NCI-H1105 treated with DMSO at 0.1 percent for 48 hours (cell line): ENCODE measurements at regions not wholly inside any gene's neighbourhood (a gene's known extent, or its start where the extent isn't known, plus 50 kb on each side); places are given as distances from the start of the nearest gene placed in this dataset.

ENCODE experiments used
- DNase-seq: peaks from one replicate; lab custom pipeline; 2025; lab: John Stamatoyannopoulos, UW

GRCh38 chr10:6643962-6644361 lies 63.9 kb upstream of the PRKCQ start:
- no peak for DNase-seq

DNA sequence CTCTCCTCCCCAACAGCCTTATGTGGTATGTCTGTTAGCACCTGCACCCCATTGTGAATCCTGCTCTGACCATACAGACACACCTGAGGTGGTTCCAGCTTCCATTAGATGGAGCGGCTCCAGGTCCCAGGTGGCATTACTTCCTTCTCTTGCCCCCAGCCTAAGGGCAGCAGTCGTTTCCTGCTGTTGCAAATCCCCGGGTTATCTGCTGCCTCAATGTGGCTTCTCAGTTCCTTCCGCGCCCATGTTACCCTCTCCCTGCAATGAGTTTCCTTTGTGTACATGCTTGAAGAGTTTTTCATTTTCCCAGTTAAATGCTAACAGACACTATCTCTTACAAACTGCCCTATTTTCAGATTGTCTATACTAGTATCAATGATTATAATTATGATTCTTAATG lies 62.8 kb upstream of the PRKCQ start:
- no peak for DNase-seq

DNA sequence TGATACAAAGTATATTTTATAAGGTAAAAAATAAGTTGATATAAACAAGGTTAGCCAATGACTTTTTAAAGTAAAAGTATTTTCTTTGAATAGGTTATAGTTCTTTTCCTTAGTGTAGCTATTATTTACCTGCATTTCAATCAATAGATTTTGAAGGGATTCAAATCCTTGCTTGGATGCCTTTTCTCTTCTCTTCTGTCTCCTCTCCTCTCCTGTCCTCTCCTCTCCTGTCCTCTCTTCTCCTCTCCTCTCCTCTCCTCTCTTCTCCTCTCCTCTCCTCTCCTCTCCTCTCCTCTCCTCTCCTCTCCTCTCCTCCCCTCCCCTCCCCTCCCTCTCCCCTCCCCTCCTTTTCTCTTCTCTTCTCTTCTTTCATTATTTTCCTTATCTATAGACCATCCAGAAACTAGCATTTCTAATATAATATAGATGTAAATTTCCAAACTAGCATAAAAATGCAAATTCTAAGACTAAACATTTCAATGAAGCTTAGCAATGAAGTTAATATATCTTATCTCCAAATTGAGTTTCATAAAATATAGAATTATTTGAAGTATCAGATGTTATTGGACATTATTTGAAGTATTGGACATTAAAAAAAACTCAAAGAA lies 60.5 kb upstream of the PRKCQ start:
- DNase-seq, result no peak

DNA sequence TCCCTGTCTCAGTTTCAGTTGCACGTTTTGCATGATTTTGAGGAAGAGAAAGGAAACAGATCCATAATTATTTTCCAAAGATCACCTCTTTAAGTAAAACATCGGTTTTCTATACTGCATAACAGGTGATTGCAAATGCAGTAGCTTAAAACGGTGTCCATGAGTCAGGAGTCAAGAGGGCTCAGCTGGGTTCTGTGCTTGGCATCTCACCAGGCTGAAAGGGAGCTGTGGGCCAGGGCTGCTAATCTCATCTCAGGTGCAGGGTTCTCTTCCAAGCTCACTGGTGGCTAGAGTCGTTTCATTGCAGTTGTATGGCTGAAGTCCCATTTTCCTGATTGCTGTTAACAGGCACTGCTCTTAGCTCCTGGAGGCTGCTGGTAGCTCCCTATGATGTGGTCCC lies 57.0 kb upstream of the PRKCQ start:
- no peak for DNase-seq

DNA sequence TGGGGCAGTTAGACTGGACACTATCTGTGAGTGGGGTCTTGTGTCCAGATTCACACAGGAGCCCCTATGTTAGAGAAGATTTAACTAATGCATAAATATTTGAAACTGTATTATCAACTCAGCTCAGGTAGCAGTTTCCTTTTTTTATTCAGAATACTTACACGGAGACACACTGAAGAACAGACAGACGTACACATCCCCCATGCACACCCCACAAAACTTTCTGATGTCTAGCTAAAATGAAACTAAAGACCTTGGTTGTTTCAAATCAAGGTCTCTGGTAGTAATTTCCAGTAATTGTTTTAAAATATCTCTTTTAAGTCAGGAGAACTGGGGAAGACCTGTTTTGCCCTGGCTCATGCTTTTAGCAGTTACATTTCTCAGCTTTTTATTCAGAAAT lies 55.7 kb upstream of the PRKCQ start:
- DNase-seq, result no peak
